Liver (tissue), 8 donors: ENCODE measurements at regions not wholly inside any gene's neighbourhood (a gene's known extent, or its start where the extent isn't known, plus 50 kb on each side); places are given as distances from the start of the nearest gene placed in this dataset.

Source experiments
- DNase-seq: peaks from one replicate; pipeline ENCODE4 v3.0.0-alpha.2; 2017; ENCODE audit warnings: low spot score
- H3K27ac ChIP-seq, 2 donors: one replicate each; pipeline ENCODE4 v1.7.0; 2013; ENCODE audit warnings: inconsistent platforms in 2 of 2, low read length in 2 of 2, control low read depth in 1 of 2, low read depth in 1 of 2, mild to moderate bottlenecking in 1 of 2
- H3K27me3 ChIP-seq, 4 donors: one replicate each; pipeline versions ENCODE4 v1.6.1 to v1.7.0; 2013; ENCODE audit warnings: low read length in 3 of 4, inconsistent platforms in 1 of 4, mild to moderate bottlenecking in 1 of 4, moderate library complexity in 1 of 4; ENCODE audit not compliant: control insufficient read depth in 4 of 4, insufficient read depth in 4 of 4
- H3K36me3 ChIP-seq, 4 donors: one replicate each; pipeline versions ENCODE4 v1.6.1 to v1.7.0; 2013; ENCODE audit warnings: low read length in 3 of 4, mild to moderate bottlenecking in 3 of 4, low read depth in 1 of 4, moderate library complexity in 1 of 4; ENCODE audit not compliant: control insufficient read depth in 4 of 4, insufficient read depth in 3 of 4
- H3K4me1 ChIP-seq, 4 donors: one replicate each; pipeline versions ENCODE4 v1.6.1 to v1.7.0; 2013; ENCODE audit warnings: low read length in 3 of 4, mild to moderate bottlenecking in 3 of 4, moderate library complexity in 1 of 4; ENCODE audit not compliant: control insufficient read depth in 4 of 4, insufficient read depth in 4 of 4
- H3K4me3 ChIP-seq, 3 donors: one replicate each; pipeline versions ENCODE4 v1.6.1 to v1.7.0; 2013; ENCODE audit warnings: low read length in 3 of 3, control low read depth in 1 of 3, low read depth in 1 of 3, mild to moderate bottlenecking in 1 of 3
- H3K9ac ChIP-seq, 2 donors: one replicate each; pipeline ENCODE4 v1.7.0; 2013; ENCODE audit warnings: low read length in 2 of 2, mild to moderate bottlenecking in 2 of 2, moderate library complexity in 2 of 2, control low read depth in 1 of 2, low read depth in 1 of 2
- H3K9me3 ChIP-seq, 4 donors: one replicate each; pipeline versions ENCODE4 v1.6.1 to v1.7.0; 2013; ENCODE audit warnings: low read length in 3 of 4; ENCODE audit not compliant: control insufficient read depth in 4 of 4
- ATF3 ChIP-seq: IDR thresholded peaks from 2 replicates; pipeline ENCODE4 v1.6.1; 2016; ENCODE audit warnings: antibody characterized with exemption
- CTCF ChIP-seq: fragments of 150-350 bp; IDR thresholded peaks from 2 replicates; pipeline ENCODE4 v1.5.1; 2017; ENCODE audit warnings: improper control_type of control experiment, low read depth, low read length; ENCODE audit not compliant: missing input control
- EGR1 ChIP-seq, 2 donors: IDR thresholded peaks; 2 replicates each; pipeline ENCODE4 v1.6.1; 2016 to 2018; ENCODE audit warnings: antibody characterized with exemption in 2 of 2, low read depth in 2 of 2
- FOXA1 ChIP-seq: IDR thresholded peaks from 2 replicates; pipeline ENCODE4 v1.6.1; 2016; ENCODE audit warnings: antibody characterized with exemption
- GABPA ChIP-seq, 2 donors: IDR thresholded peaks in 1 of 2; conservative IDR thresholded peaks in 1 of 2; 2 replicates each; pipeline ENCODE4 v1.6.1; 2016; ENCODE audit warnings: antibody characterized with exemption in 2 of 2, mild to moderate bottlenecking in 1 of 2, moderate library complexity in 1 of 2
- HNF4A ChIP-seq, 2 donors: conservative IDR thresholded peaks; 2 replicates each; pipeline ENCODE4 v1.6.1; 2016; ENCODE audit warnings: antibody characterized with exemption in 2 of 2, mild to moderate bottlenecking in 2 of 2
- JUND ChIP-seq, 2 donors: IDR thresholded peaks; 2 replicates each; pipeline ENCODE4 v1.6.1; 2016; ENCODE audit warnings: antibody characterized with exemption in 2 of 2
- NR2F2 ChIP-seq: IDR thresholded peaks from 2 replicates; pipeline ENCODE4 v1.6.1; 2016; ENCODE audit warnings: antibody characterized with exemption
- RAD21 ChIP-seq, 2 donors: IDR thresholded peaks; 2 replicates each; pipeline ENCODE4 v1.6.1; 2016; ENCODE audit warnings: antibody characterized with exemption in 2 of 2, mild to moderate bottlenecking in 2 of 2
- REST ChIP-seq: IDR thresholded peaks from 2 replicates; pipeline ENCODE4 v1.6.1; 2016; ENCODE audit warnings: antibody characterized with exemption, mild to moderate bottlenecking
- SP1 ChIP-seq: IDR thresholded peaks from 2 replicates; pipeline ENCODE4 v1.6.1; 2018; ENCODE audit warnings: antibody characterized with exemption, mild to moderate bottlenecking
- TAF1 ChIP-seq: conservative IDR thresholded peaks from 2 replicates; pipeline ENCODE4 v1.6.1; 2016; ENCODE audit warnings: antibody characterized with exemption, mild to moderate bottlenecking
- YY1 ChIP-seq: IDR thresholded peaks from 2 replicates; pipeline ENCODE4 v1.6.1; 2016; ENCODE audit warnings: antibody characterized with exemption, mild to moderate bottlenecking
- WGBS: extraction: QIAGEN DNeasy Blood & Tissue Kit; methylation state at CpG from one replicate; pipeline ENCODE4 v1.1.7; 2013; 5-methylcytosine and 5-hydroxymethylcytosine counted together
- donor health status: healthy.
- donor health status: healthy.
- donor health status: healthy.
- donor health status: healthy.
- donor health status: healthy.

- H3K9me3 ChIP-seq: no peaks in the 10 kb centered on the region
- TF ChIP-seq ATF3 (no peak), FOXA1 (no peak), SP1 (no peak), REST (no peak), JUND (IDR thresholded peaks at IDR 0.05) (no peak), CTCF (no peak), NR2F2 (no peak)
- peaks cover 0 to 4% (median 2%) of the 10 kb centered on the region in 4 donors for H3K27me3 ChIP-seq
- WGBS: 90% methylated on average over 17 of the region's 17 CpGs
- H3K4me3 ChIP-seq: no peak overlapping the region
- H3K9ac ChIP-seq: no peak overlapping the region
- no peak overlapping the region for H3K27ac ChIP-seq
- no peaks in the 10 kb centered on the region for H3K36me3 ChIP-seq
- peaks cover 0 to 8% (median 1%) of the 10 kb centered on the region in 4 donors for H3K4me1 ChIP-seq
- DNase-seq: no peak
Measured at GRCh38 chr5:1640421-1640881, 116.7 kb upstream of the LPCAT1 start.

GRCh38 chr5:1639757-1640156 lies 116.0 kb upstream of the LPCAT1 start:
- Histone ChIP-seq H3K36me3 (no peaks in the 10 kb centered on the region), H3K9ac (no peak overlapping the region), H3K27me3 (peaks cover 0 to 4% (median 0%) of the 10 kb centered on the region in 4 donors), H3K9me3 (no peaks in the 10 kb centered on the region), H3K4me3 (no peak overlapping the region), H3K27ac (no peak overlapping the region), H3K4me1 (peaks cover 0 to 1% (median 0%) of the 10 kb centered on the region in 4 donors)
- WGBS: 89% methylated on average over 14 of the region's 14 CpGs
- TF ChIP-seq RAD21 (IDR thresholded peaks at IDR 0.05) (no peak), JUND (IDR thresholded peaks at IDR 0.05) (no peak), HNF4A (conservative IDR thresholded peaks at IDR 0.05) (no peak), TAF1 (no peak), CTCF (no peak), GABPA (IDR thresholded peaks at IDR 0.05 in 1 of 2, conservative IDR thresholded peaks at IDR 0.05 in 1 of 2) (no peak), YY1 (no peak), EGR1 (IDR thresholded peaks at IDR 0.05; ENCODE audit: low read depth in 2 of 2) (no peak)
- no peak for DNase-seq
